Fibroblast of peridontal ligament (primary cell): ENCODE measurements at regions not wholly inside any gene's neighbourhood (a gene's known extent, or its start where the extent isn't known, plus 50 kb on each side); places are given as distances from the start of the nearest gene placed in this dataset.
"Not testable (repeated sequence)": the region's sequence is repeated elsewhere in the genome, so short reads cannot be mapped to it uniquely, and the experiment has no call there.

ENCODE experiments used
- DNase-seq: peaks from one replicate; pipeline ENCODE4 v3.0.0-alpha.2; 2010; ENCODE audit errors: extremely low read depth

DNA sequence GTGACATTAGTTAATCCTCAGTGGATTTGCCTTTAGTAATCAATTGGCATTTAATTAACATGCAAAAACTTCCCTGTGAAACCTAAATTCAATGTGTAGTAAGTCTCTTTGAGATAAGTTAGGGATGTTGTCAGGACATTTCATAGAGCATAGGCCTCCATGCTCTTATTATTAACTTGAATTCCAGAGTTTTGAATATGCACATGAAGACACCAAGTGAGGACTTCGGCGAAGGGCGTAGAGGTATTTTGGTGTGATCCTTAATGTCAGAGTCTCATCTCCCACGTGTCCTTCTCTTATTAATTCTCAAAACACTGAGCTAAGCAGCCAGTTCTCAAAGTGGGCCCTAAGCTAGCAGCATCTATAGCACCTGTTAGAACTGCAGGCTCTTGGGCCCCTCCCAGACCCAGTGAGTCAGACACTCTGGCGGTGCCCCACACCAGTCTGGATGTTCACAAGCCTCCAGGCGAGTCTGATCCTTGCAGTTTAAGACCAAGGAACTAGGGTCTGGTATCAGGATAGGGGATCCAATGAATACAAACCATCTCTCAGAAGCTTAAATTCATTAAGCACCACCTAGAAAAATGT, 292.1 kb downstream of the QKI start:
- no peak for DNase-seq

DNA sequence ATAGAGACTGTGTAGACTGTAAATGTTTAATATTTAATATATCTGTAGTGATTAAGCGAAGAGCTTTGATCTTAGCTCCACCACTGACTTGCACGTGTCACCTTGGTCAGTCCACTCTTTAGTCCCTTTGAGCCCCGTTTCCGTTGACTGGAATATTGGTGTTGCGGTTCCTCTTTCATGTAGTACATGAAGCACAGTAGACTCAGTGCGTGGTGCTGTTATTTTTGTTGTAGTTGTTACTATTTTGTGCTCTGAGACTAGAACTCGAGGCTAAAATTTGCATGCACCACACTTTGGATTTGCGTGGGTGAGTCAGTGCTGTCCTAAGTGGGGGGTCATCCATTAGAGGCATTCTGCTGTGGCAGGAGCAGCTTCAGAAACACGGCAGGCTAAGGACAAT, 291.4 kb downstream of the QKI start:
- DNase-seq, result no peak

DNA sequence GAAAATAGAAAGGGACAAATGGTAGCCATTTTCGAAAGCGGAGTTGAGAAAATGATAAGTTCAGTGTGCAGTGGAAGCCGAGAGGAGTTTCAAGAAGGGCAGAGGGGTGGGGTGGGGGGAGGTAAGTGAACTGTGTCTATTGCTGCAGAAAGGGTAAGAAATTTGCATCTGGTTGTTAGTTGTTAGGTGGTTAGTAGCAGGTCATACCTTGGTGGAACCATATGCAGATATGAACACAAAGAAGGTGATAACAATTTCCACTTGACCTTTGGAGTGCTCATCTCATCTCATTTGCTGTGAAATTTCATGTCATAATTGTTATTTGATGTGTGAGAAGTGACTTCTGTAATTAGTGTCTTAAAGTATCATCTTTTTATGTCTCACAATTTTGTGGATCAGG, 288.2 kb downstream of the QKI start:
- DNase-seq, result no peak

GRCh38 chr6:163701762-163702161, 287.2 kb downstream of the QKI start:
- no peak for DNase-seq

DNA sequence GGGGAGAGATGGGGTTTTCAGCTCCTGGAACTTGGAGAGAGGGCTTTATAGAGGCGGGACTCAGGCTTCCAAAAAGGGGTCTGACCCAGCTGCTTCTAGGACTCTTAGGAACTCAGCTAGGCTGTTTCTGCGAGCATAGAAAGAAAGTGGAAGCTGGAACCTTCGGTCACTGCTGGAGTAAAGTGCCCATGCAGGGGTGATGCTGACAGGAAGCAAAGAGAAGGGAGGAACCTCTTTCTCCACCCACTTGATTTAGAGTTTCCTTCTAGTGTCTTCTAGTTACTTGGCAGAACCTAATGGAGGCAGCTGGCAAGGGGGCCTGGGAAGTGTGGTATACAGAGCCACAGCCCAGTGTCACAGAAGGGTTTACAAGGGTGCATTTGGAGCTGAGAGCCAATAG, 283.6 kb downstream of the QKI start:
- no peak for DNase-seq

DNA sequence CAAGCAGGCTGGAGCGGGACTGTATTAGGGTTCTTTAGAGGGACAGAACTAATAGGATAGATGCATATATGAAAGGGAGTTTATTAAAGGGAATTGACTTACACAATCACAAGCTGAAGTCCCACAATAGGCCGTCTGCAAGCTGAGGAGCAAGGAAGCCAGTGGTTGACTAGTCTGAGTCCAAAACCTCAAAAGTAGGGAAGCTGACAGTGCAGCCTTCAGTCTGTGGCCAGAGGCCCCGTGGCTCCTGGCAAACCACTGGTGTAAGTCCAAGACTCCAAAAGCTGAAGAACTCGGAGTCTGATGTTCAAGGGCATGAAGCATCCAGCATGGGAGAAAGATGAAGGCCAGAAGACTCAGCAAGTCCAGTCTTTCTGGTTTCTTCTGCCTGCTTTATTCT, 281.8 kb downstream of the QKI start:
- not testable (repeated sequence) for DNase-seq

DNA sequence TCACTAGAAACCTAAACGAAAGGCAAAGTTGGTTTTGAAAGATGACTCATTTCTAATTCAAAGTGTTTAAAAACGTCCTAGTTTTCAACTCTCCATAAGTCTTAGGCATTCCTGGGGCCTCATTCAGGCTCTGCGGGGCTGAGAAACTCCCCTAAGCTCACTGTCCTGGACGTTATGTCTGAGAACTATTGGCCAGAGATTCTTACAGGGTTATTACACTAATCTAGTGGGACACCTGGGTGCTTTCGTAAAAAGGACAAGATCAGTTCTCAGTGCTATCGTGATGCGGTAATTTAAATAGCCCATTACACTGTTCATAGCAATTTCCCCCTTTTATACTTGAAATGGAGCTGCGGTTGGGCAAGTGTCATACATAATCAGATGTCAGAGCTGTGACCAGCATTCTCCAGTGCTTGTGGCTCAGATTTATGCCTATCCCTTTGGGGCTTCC, 280.9 kb downstream of the QKI start:
- DNase-seq, result no peak

DNA sequence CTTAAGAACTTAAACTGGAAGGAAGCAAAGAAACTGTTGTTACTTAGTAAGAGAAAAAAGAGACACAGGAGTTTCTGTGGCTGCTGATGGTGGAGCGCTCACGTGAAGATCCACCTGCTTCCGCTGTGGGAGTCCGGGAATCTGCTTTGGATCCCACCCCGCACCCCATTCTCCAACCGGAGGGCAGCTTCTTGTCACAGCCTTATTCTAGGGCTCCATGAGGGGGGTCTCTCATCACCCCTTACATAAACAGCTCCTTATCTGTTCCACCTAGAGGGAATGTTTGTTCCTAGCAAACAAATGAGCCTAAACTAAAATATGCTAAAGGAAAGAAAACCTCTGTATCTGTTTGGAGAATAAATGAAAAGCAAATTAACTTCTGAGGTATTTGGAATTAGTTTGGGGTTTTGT, 280.5 kb downstream of the QKI start:
- no peak for DNase-seq

DNA sequence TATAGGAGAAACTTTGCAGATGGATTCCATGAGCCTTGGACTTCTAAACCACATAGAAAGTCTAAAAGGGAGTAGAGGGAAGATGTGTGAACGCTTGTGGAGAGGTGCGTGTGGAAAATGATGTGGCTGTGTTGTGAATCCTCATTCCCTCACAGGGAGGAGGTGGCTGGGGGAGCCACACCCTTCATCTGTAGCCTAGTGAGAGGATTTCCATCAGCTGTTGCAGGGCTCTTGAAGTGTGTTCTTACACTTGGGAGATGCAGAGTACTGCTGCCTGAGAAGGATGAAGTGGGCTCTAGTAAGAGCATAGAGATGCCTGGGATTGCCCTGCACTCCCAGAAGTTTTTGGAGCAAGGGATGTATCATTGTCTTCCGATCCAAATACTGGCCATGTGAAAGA, 279.6 kb downstream of the QKI start:
- no peak for DNase-seq

GRCh38 chr6:163691049-163691448, 276.5 kb downstream of the QKI start:
- no peak for DNase-seq

DNA sequence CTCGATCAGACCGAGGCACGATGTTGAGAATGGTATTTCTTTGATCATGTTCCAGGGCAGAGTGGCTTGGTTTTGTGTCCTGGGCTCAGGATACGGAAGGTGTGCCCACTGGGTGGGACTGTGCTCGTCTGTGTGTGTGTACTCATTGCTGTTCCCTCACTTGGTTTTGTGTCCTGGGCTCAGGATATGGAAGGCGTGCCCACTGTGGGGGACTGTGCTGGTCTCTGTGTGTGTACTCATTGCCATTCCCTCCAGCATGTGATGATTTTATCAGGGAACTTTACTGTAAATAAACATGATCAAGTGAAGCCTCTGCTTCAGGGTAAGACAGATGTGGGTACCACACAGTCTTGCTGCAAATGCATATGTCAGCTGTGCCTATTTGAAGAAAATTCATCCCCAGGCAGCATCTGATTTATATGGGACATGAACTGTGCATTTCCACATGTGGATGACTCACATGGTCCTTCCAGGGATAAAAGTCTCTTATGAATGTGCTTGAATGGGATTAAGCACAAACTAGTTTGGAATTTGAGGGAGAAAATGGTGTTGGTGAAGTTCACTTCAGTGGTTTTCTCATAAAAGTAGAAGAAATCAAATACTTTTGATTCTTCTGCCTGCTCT, 274.3 kb downstream of the QKI start:
- DNase-seq, result no peak

GRCh38 chr6:163687075-163687474, 272.6 kb downstream of the QKI start:
- DNase-seq, result no peak

DNA sequence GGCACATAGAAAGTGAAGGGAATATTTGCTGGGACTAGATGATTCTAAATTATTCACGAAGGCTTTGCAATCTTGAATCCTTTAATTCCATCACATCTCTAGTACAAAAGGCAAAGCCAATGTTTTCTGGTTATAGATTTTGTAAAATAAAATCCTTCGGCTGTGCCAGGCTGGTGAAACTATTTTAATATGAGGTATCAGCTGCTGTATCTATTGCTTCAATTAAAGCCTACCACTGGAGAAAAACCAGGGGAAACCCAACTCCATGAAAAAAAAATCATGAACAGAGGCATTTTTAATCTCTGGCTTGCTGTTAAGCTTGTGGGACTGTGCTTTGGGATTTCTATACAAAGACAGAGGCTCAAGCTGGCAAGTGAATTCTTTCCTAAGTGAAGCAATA, 271.8 kb downstream of the QKI start:
- no peak for DNase-seq

DNA sequence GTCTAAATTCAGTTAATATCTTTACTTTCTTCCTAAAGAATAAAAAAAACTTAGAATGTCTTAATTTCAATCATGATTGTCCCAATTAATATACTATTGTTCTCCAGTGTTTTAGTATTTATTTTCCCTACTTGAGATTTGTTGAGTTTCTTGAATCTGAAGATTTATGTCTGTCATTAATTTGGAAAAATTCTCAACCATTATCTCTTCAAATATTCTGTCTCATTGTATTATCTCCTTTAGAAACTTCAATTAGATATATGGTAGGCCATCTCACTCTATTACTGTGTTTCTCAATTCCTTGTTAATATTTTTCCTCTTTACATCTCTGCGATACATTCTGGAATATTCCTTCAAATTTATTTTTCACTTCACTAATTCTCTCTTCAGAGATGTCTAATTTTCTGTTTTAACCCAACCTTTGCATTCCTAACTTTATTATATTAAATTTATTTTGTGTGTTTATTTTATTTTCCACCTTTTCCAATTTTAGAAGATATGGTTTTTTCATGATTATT, 268.6 kb downstream of the QKI start:
- DNase-seq, result no peak

DNA sequence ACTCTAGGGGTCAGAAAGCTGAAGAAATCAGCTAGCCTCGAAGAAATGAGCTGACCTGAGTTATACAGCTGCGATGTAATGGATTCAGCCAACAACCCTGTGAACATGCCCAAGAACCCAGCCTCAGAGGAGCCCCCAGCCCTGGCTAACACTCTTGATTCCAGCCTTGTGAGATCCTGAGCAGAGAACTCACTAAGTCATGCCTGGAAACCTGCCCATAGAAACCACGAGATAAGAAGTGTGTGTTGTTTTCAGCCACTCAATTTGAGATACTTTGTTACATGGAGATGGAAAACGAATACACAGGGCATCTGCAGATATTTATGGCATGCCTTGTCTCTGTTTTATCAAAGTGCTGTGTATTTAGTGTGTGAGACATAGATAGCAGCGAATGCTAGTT, 265.2 kb downstream of the QKI start:
- no peak for DNase-seq

GRCh38 chr6:163679012-163679660, 264.6 kb downstream of the QKI start:
- no peak for DNase-seq

- DNase-seq, result no peak
Measured at GRCh38 chr6:163675611-163676010, 261.1 kb downstream of the QKI start.

DNA sequence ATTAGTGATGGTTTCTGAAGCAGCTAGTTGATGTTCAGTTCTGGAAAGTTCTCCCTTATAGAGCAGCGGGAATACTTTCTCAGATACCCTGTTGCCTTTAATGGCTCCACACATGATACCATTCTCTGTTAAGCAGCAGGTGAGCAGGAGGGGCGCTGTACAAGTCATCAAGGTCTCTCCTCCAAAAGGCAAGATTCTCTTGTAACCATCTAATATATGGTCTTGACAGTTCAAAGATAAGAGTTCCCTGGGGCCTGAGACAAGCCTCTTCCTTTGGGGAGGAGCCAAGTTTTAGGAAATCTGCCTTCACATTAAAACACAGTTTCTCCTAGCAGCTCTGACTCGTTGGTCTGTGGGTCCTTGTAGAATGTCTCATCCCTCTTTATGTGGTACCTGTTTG, 258.2 kb downstream of the QKI start:
- DNase-seq, result no peak

DNA sequence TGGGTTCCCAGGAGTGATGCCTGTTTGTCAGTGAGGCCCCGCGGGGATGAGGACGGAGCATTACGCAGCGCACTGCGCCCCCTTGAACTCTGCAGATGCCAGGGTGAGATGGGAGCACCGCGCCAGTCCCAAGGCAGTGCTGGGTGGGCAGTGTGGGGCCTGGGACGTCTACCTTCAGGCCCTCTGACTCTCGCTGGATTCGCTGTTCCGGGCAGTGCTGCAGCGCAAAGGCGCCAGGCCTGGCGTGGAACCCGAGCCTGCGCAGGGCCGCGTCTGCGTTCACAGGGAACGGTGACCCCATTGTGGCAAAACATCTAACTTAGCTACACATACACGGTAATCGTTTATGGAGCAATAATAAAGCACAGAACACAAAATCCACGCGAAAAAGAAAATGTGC, 257.3 kb downstream of the QKI start:
- DNase-seq, result no peak

- no peak for DNase-seq
Measured at GRCh38 chr6:163671355-163671754, 256.8 kb downstream of the QKI start.

DNA sequence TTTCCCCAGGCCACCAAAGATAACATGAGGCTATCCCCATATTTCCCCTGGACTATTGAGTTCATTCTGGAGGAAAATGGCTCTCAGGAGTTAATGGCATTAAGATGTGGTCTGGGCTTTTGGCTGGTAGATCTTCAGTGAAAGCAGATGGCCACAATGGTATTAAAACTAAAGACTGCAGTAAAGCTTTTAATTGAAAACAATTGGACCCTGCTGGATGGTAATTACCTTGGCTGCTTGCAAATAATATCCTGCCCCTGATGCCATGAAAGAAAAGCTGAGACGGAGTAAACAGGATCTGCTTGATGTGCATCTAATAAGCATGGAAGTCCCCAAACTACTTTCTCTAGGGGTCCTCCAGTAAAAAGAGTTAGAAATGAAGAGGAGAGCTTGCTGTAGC, 255.8 kb downstream of the QKI start:
- DNase-seq, result no peak

- DNase-seq, result no peak
Measured at GRCh38 chr6:163668061-163668426, 253.5 kb downstream of the QKI start.

DNA sequence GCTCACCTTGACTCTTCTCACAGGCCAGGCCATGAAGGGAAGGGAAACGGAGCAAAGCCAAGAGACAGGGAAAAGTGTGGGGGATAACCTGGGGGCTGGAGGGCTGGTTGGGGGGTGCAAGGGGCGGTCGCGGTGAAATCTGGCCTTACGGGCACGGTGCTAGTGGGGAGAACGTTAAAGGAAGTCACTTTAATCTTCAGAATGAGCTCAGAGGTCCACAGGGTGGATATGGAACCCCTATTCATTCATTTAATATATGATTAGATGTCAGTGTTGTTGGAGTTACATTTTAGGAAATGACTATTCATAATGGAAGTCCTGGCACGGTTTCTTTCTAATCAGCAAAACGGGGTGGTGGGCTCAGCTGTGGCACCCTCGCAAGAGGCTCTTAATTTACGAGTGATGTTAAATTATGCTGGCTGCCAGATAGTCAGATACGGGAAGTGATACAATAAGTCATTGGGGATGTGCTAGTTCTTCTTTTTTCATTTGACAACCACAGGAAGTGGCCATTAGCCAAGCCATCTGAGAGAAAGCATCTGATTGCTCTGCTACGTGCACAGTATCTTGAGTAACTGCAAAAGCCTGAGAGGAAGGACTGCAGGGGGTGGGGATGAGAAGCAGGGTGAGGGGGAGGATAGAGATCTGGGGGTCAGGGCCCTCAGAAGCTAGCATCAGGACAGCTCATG, 253.0 kb downstream of the QKI start:
- DNase-seq, result no peak
